HCT116 (cell line): ENCODE measurements at regions not wholly inside any gene's neighbourhood (a gene's known extent, or its start where the extent isn't known, plus 50 kb on each side); places are given as distances from the start of the nearest gene placed in this dataset.

Experiments used
- ATAC-seq: fragments of 200-7000 bp; cut with Tn5 transposase; 2 replicates; pipeline ENCODE4 v1.9.1; 2020; ENCODE audit warnings: mild to moderate bottlenecking, moderate library complexity
- BruUV-seq: library from RNA; stranded (reverse); fragments of 400-500 nt; replicated peaks from 2 replicates; lab custom pipeline; 2021; lab: Mats Ljungman, UMichigan
- CTCF ChIA-PET: fragments of 300-600 bp; sonication (Branson Sonifier 250); formaldehyde crosslinking; loops from one replicate; lab custom pipeline; 2021; ENCODE audit warnings: antibody characterized with exemption; lab: Charles Lee
- POLR2A ChIA-PET: fragments of 300-600, 350-600 bp; sonication (Branson Sonifier 250); formaldehyde crosslinking; loops from one replicate; lab custom pipeline; 2021; ENCODE audit warnings: antibody characterized with exemption; lab: Charles Lee
- RAD21 ChIA-PET, 2 experiments: fragments of 300-600 bp; sonication (Branson Sonifier 250); formaldehyde crosslinking; loops; one replicate each; lab custom pipeline; 2023; ENCODE audit warnings: low total read pairs in 2 of 2; ENCODE audit not compliant: uncharacterized antibody in 2 of 2, unreplicated experiment in 2 of 2, low non-redundant PET in 1 of 2; lab: Charles Lee
- DNase-seq: peaks from one replicate; pipeline ENCODE4 v3.0.0-alpha.2; 2010; ENCODE audit warnings: low read depth, low spot score
- H2AFZ ChIP-seq: fragments of 200-600 bp; shearing (Covaris generic), sonication (generic); 2 replicates; pipeline ENCODE4 v1.6.1; 2017; ENCODE audit warnings: low read depth, mixed run types, mixed read lengths, antibody characterized with exemption, low read length; ENCODE audit not compliant: poor library complexity, severe bottlenecking
- H3K27ac ChIP-seq: 2 replicates; pipeline ENCODE4 v1.5.1; 2012; ENCODE audit warnings: low read depth, low read length
- H3K27me3 ChIP-seq: fragments of 200-600 bp; sonication (generic); 2 replicates; pipeline ENCODE4 v1.6.1; 2016; ENCODE audit warnings: mixed run types, low read length, mixed read lengths; ENCODE audit not compliant: insufficient read depth
- H3K36me3 ChIP-seq, 2 experiments: fragments of 200-500 bp in 1 of 2; fragments of 200-600 bp in 1 of 2; sonication (Bioruptor generic) in 1 of 2; sonication (generic) in 1 of 2; 2 replicates each; pipeline versions ENCODE4 v1.5.1 to v1.6.1; 2014 to 2016; ENCODE audit warnings: low read length in 2 of 2, inconsistent platforms in 1 of 2, mixed read lengths in 1 of 2, mixed run types in 1 of 2; ENCODE audit not compliant: insufficient read depth in 2 of 2, control insufficient read depth in 1 of 2
- H3K4me1 ChIP-seq, 2 experiments: fragments of 200-600 bp in 1 of 2; sonication (generic) in 1 of 2; 2 replicates each; pipeline versions ENCODE4 v1.5.1 to v1.6.1; 2012 to 2017; ENCODE audit warnings: low read length in 2 of 2, inconsistent platforms in 1 of 2, mild to moderate bottlenecking in 1 of 2, mixed read lengths in 1 of 2, mixed run types in 1 of 2, moderate library complexity in 1 of 2; ENCODE audit not compliant: insufficient read depth in 2 of 2, control insufficient read depth in 1 of 2
- H3K4me2 ChIP-seq: fragments of 200-600 bp; sonication (generic); 2 replicates; pipeline ENCODE4 v1.6.1; 2017; ENCODE audit warnings: mixed run types, low read length, mixed read lengths
- H3K4me3 ChIP-seq, 2 experiments: fragments of 200-600 bp in 1 of 2; sonication (generic) in 1 of 2; replicated peaks in 1 of 2; 2 replicates each; pipeline ENCODE4 v1.5.1; 2011 to 2016; ENCODE audit warnings: low read length in 2 of 2, control low read depth in 1 of 2, low read depth in 1 of 2, mild to moderate bottlenecking in 1 of 2, mixed read lengths in 1 of 2, mixed run types in 1 of 2
- H3K79me2 ChIP-seq: fragments of 200-600 bp; sonication (generic); 2 replicates; pipeline ENCODE4 v1.6.1; 2017; ENCODE audit warnings: mild to moderate bottlenecking, mixed run types, low read length, moderate library complexity, mixed read lengths; ENCODE audit not compliant: insufficient read depth
- H3K9ac ChIP-seq: fragments of 200-600 bp; sonication (generic); 2 replicates; pipeline ENCODE4 v1.6.1; 2016; ENCODE audit warnings: low read length, mixed read lengths
- H3K9me2 ChIP-seq: fragments of 200-600 bp; sonication (generic), shearing (Covaris generic); 2 replicates; pipeline ENCODE4 v1.6.1; 2017; ENCODE audit warnings: mixed run types, mild to moderate bottlenecking, moderate library complexity; ENCODE audit not compliant: insufficient read depth
- H3K9me3 ChIP-seq, 2 experiments: fragments of 200-500 bp in 1 of 2; fragments of 200-600 bp in 1 of 2; sonication (Bioruptor generic) in 1 of 2; sonication (generic) in 1 of 2; 2 replicates each; pipeline ENCODE4 v1.6.1; 2014 to 2017; ENCODE audit warnings: low read length in 2 of 2, mixed read lengths in 2 of 2, inconsistent platforms in 1 of 2, low read depth in 1 of 2, mild to moderate bottlenecking in 1 of 2, mixed run types in 1 of 2, moderate library complexity in 1 of 2; ENCODE audit not compliant: control insufficient read depth in 1 of 2, insufficient read depth in 1 of 2
- H4K20me1 ChIP-seq: fragments of 200-600 bp; sonication (generic), shearing (Covaris generic); 2 replicates; pipeline ENCODE4 v1.6.1; 2017; ENCODE audit warnings: mixed run types, mild to moderate bottlenecking, moderate library complexity; ENCODE audit not compliant: insufficient read depth
- CBX3 ChIP-seq: IDR thresholded peaks from 2 replicates; pipeline ENCODE4 v1.6.1; 2012; ENCODE audit warnings: low read depth
- CEBPB ChIP-seq: IDR thresholded peaks from 2 replicates; pipeline ENCODE4 v1.6.1; 2012; ENCODE audit warnings: low read depth
- ELF1 ChIP-seq: IDR thresholded peaks from 2 replicates; pipeline ENCODE4 v1.6.1; 2012; ENCODE audit warnings: low read depth, borderline replicate concordance
- EZH2 ChIP-seq: fragments of 200-600 bp; sonication (generic); IDR thresholded peaks from 2 replicates; pipeline ENCODE4 v1.6.1; 2017; ENCODE audit warnings: antibody characterized with exemption, mixed run types
- EZH2phosphoT487 ChIP-seq: fragments of 200-600 bp; IDR thresholded peaks from 2 replicates; pipeline ENCODE4 v1.6.1; 2018; ENCODE audit warnings: antibody characterized with exemption, borderline replicate concordance
- FOSL1 ChIP-seq: IDR thresholded peaks from 2 replicates; pipeline ENCODE4 v1.6.1; 2012; ENCODE audit warnings: low read depth
- JUND ChIP-seq: IDR thresholded peaks from 2 replicates; pipeline ENCODE4 v1.6.1; 2012
- MAX ChIP-seq: IDR thresholded peaks from 2 replicates; pipeline ENCODE4 v1.6.1; 2012
- POLR2A ChIP-seq: IDR thresholded peaks from 2 replicates; pipeline ENCODE4 v1.7.0; 2011; ENCODE audit warnings: borderline replicate concordance; ENCODE audit not compliant: insufficient read depth, insufficient read length; ENCODE audit errors: extremely low read depth
- POLR2AphosphoS5 ChIP-seq: IDR thresholded peaks from 2 replicates; pipeline ENCODE4 v1.6.1; 2011; ENCODE audit warnings: mild to moderate bottlenecking, low read depth, low read length, moderate library complexity
- REST ChIP-seq: IDR thresholded peaks from 2 replicates; pipeline ENCODE4 v1.6.1; 2012; ENCODE audit warnings: low read depth
- SIN3A ChIP-seq: IDR thresholded peaks from 2 replicates; pipeline ENCODE4 v1.6.1; 2012; ENCODE audit warnings: low read depth
- SP1 ChIP-seq: IDR thresholded peaks from 2 replicates; pipeline ENCODE4 v1.6.1; 2012; ENCODE audit warnings: low read depth
- TCF7L2 ChIP-seq: IDR thresholded peaks from 2 replicates; pipeline ENCODE4 v1.7.0; 2011; ENCODE audit warnings: borderline replicate concordance, inconsistent platforms; ENCODE audit not compliant: insufficient read depth, insufficient read length; ENCODE audit errors: extremely low read depth
- YY1 ChIP-seq: IDR thresholded peaks from 2 replicates; pipeline ENCODE4 v1.6.1; 2011; ENCODE audit warnings: low read length, low read depth, moderate library complexity, mild to moderate bottlenecking; ENCODE audit not compliant: insufficient replicate concordance; ENCODE audit errors: extremely low read depth
- ZFX ChIP-seq: fragments of 450-650 bp; IDR thresholded peaks from 2 replicates; pipeline ENCODE4 v1.6.1; 2017
- ZNF274 ChIP-seq: fragments of 200-500 bp; sonication (Bioruptor generic); IDR thresholded peaks from 2 replicates; pipeline ENCODE4 v1.6.1; 2014; ENCODE audit warnings: mild to moderate bottlenecking, low read depth, low read length, inconsistent platforms
- intact Hi-C: fragments of 100-400 bp; cut with micrococcal nuclease; formaldehyde crosslinking; loops from 2 replicates; pipeline ENCODE4 v1.10.0; 2022
- TF ChIP-seq, protein P1 (sequence below): IDR thresholded peaks from 2 replicates; pipeline ENCODE4 v1.6.1; 2011; ENCODE audit warnings: mild to moderate bottlenecking, low read length, moderate library complexity; ENCODE audit not compliant: insufficient replicate concordance; ENCODE audit errors: extremely low read depth

DNA sequence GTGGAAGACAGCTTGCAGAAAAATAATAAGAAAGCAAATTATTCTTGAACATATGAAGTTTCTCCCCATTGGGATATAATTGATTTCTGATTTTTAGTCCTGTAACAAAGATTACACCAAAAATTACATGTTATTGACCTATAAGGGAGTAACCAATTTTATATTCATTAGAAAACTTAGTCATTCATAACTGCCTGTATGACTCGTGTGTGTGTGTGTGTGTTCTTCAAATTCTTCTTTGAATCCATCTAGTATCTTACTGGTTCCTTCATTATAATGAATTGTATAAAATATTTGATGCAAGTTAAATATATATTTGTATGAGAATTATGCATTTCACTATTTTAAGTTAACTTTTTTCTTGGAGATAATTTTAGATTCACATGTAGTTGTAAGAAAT is 310.4 kb downstream of the HAO1 start:
- DNase-seq = no peak
- no TSS peak for BruUV-seq
- Histone ChIP-seq H3K27me3 (no peaks in the 10 kb centered on the region), H2AFZ (no peak overlapping the region), H4K20me1 (no peaks in the 10 kb centered on the region), H3K9me2 (no peaks in the 10 kb centered on the region), H3K4me3 (no peak overlapping the region), H3K36me3 (no peaks in the 10 kb centered on the region), H3K27ac (no peak overlapping the region), H3K4me1 (no peaks in the 10 kb centered on the region), H3K4me2 (no peak overlapping the region), H3K79me2 (no peaks in the 10 kb centered on the region), H3K9ac (no peak overlapping the region), H3K9me3 (peaks cover 3 to 15% of the 10 kb centered on the region in 2 experiments; a peak in 2 of 4 replicates)
- CTCF ChIA-PET = no interaction called here
- no peak for ATAC-seq
- TF ChIP-seq FOSL1 (no peak), EZH2 (no peak), ELF1 (no peak), CEBPB (no peak), ZNF274 (no peak), POLR2AphosphoS5 (no peak), JUND (no peak), ZFX (no peak), YY1 (no peak), CBX3 (no peak), TCF7L2 (no peak), EZH2phosphoT487 (no peak), POLR2A (no peak), REST (no peak), SIN3A (no peak), MAX (no peak), SP1 (no peak)
- TF ChIP-seq, protein P1, sequence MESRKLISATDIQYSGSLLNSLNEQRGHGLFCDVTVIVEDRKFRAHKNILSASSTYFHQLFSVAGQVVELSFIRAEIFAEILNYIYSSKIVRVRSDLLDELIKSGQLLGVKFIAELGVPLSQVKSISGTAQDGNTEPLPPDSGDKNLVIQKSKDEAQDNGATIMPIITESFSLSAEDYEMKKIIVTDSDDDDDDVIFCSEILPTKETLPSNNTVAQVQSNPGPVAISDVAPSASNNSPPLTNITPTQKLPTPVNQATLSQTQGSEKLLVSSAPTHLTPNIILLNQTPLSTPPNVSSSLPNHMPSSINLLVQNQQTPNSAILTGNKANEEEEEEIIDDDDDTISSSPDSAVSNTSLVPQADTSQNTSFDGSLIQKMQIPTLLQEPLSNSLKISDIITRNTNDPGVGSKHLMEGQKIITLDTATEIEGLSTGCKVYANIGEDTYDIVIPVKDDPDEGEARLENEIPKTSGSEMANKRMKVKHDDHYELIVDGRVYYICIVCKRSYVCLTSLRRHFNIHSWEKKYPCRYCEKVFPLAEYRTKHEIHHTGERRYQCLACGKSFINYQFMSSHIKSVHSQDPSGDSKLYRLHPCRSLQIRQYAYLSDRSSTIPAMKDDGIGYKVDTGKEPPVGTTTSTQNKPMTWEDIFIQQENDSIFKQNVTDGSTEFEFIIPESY = no peak
- POLR2A ChIA-PET = no interaction called here
- RAD21 ChIA-PET = no interaction called here
- intact Hi-C loops = no loop called here
